Skin epidermis (tissue), 12 donors: ENCODE measurements at regions not wholly inside any gene's neighbourhood (a gene's known extent, or its start where the extent isn't known, plus 50 kb on each side); places are given as distances from the start of the nearest gene placed in this dataset.
"Not testable (repeated sequence)": the region's sequence is repeated elsewhere in the genome, so short reads cannot be mapped to it uniquely, and the experiment has no call there.

ENCODE experiments used
- H3K27ac ChIP-seq, 21 experiments: fragments of 200-600 bp; sonication (generic) in 11 of 21; one replicate each; pipeline ENCODE4 v1.5.0; 2020; ENCODE audit warnings: mild to moderate bottlenecking in 3 of 21, inconsistent platforms in 2 of 21, moderate library complexity in 2 of 21
- H3K4me3 ChIP-seq, 7 experiments: fragments of 200-600 bp; sonication (generic) in 2 of 7; one replicate each; pipeline ENCODE4 v1.5.0; 2020; ENCODE audit warnings: inconsistent platforms in 2 of 7, mild to moderate bottlenecking in 2 of 7, moderate library complexity in 1 of 7

DNA sequence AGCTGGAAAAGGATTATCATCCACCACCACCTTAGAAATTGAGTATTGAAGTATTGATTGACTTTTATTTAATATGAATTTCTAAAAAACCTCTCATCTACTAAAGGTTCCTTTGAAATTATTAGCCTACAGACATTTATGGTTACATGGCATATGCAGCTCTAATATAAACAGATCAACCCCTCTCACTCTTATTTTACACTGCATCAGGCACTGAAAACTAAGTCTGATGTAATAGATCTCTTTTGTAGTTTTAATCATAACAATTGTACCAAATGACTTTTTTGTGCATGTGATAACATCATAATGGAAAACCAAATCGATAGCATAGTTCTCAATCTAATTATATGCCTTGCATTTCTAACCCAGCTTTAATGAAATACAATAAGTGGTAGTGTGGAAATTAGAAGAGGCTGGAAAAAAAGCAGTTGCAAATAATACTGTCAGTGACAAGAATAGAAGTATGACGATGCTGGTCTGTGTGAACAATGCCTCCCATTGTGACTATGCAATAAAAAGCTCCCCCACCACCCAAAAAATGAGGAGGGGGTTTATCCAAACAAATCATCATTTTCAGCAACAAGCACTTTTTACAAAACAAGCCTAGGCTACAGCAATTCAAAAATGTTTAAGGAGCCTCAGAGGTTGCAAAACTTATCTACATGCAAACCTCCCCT is 426.5 kb upstream of the NFIA start:
- Histone ChIP-seq H3K4me3 (no peak overlapping the region), H3K27ac (no peak overlapping the region)

DNA sequence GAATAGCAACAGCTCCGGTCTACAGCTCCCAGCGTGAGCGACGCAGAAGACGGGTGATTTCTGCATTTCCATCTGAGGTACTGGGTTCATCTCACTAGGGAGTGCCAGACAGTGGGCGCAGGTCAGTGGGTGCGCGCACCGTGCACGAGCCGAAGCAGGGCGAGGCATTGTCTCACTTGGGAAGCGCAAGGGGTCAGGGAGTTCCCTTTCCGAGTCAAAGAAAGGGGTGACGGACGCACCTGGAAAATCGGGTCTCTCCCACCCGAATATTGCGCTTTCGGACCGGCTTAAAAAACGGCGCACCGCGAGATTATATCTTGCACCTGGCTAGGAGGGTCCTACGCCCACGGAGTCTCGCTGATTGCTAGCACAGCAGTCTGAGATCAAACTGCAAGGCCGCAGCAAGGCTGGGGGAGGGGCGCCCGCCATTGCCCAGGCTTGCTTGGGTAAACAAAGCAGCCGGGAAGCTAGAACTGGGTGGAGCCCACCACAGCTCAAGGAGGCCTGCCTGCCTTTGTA is 442.3 kb upstream of the NFIA start:
- peak overlapping the region in 1 of 21 experiments; percentile 21 for H3K27ac ChIP-seq
- not testable (repeated sequence) for H3K4me3 ChIP-seq

GRCh38 chr1:60639287-60639686 is 443.1 kb upstream of the NFIA start:
- H3K27ac ChIP-seq = no peak overlapping the region
- H3K4me3 ChIP-seq = no peak overlapping the region

DNA sequence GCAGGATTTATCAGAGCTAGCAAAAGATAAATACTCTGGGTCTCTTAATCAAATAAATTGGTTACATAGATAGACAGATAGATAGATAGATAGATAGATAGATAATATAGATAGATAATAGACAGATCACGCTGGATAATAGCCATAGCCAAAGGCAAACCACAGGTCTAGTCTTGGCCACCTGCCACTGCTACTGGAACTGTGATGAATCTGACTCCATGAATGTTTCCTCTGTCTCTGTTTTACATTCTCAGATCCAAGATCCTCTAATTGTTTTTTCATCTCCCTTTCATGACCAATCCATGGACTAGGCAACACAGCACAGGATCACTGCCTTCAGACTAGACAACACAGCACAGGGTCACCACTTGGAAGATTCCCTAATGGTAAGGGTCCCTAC is 444.7 kb upstream of the NFIA start:
- H3K27ac ChIP-seq = no peak overlapping the region
- no peak overlapping the region for H3K4me3 ChIP-seq

GRCh38 chr1:60636946-60637345 is 445.4 kb upstream of the NFIA start:
- Histone ChIP-seq H3K4me3 (no peak overlapping the region), H3K27ac (no peak overlapping the region)

GRCh38 chr1:60634106-60634505 is 448.3 kb upstream of the NFIA start:
- no peak overlapping the region for H3K27ac ChIP-seq
- no peak overlapping the region for H3K4me3 ChIP-seq

DNA sequence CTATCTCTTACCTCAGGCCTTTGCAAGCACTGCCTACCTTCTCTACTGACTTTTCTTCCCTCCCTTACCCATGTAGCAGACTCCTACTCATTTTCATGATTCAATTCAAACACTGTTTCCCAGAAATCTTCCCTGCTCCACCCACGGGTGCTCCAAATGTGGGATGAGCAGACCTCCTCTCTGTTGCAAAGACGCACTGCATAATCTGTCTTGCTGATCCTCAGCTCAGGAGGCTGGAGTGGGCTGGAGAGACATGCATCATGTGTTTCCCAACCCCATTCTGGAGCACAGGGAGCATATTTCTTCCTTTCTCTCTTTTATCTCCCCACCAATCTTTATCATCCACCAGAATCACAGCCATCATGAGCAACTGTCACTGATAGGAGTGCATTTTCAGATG is 459.9 kb upstream of the NFIA start:
- Histone ChIP-seq H3K4me3 (no peak overlapping the region), H3K27ac (no peak overlapping the region)

GRCh38 chr1:60621368-60621851 is 461.0 kb upstream of the NFIA start:
- no peak overlapping the region for H3K4me3 ChIP-seq
- H3K27ac ChIP-seq = no peak overlapping the region

GRCh38 chr1:60620087-60620486 is 462.3 kb upstream of the NFIA start:
- Histone ChIP-seq H3K27ac (no peak overlapping the region), H3K4me3 (no peak overlapping the region)

DNA sequence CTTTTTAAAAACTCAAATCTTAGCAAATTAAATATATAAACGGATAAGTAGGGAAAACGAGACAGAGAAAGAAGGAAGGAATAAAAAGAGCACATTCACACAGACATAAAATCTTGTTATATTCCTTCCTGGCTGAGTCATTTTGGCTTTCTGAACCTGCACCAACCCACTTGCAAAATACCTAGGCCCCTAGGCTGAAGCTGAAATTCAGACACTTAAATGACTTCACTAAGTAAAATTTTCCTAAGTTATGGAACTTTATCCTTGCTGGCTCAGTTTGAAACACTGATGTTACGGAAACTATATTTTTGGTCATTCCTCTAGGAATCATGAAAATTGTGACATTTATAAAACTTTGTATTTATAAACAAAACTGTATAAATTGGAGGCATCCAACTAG is 462.8 kb upstream of the NFIA start:
- Histone ChIP-seq H3K27ac (no peak overlapping the region), H3K4me3 (no peak overlapping the region)

GRCh38 chr1:60615666-60616065 is 466.7 kb upstream of the NFIA start:
- no peak overlapping the region for H3K4me3 ChIP-seq

DNA sequence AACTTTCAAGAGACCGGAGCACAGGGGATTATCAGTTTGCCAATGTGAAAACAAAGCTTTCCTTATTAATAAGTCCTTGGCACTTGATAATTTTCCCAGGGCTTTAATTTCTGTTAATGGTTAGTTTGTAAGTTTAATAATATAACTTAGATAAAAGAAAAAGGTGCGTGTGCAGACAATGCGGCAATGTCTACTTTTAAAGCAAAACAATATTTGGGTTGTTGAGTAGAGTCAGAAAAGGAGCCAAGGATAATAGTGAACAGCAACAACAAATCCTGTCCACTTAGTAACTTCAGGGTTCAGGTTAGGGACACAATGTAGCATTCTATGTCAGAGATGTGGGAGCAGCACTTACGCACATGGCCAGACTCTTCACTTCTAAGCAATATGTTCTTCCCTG is 469.6 kb upstream of the NFIA start:
- no peak overlapping the region for H3K4me3 ChIP-seq
- no peak overlapping the region for H3K27ac ChIP-seq

More at GRCh38 chr1:60615666-60616065, 466.7 kb upstream of the NFIA start:
- no peak overlapping the region for H3K27ac ChIP-seq

GRCh38 chr1:60606921-60607320 is 475.4 kb upstream of the NFIA start:
- not testable (repeated sequence) for H3K4me3 ChIP-seq, H3K27ac ChIP-seq

GRCh38 chr1:60600532-60600931 is 481.8 kb upstream of the NFIA start:
- Histone ChIP-seq H3K27ac (no peak overlapping the region), H3K4me3 (no peak overlapping the region)

GRCh38 chr1:60599574-60599973 is 482.8 kb upstream of the NFIA start:
- H3K27ac ChIP-seq = no peak overlapping the region

GRCh38 chr1:60598041-60598910 is 484.1 kb upstream of the NFIA start:
- no peak overlapping the region for H3K4me3 ChIP-seq

More at GRCh38 chr1:60599574-60599973, 482.8 kb upstream of the NFIA start:
- no peak overlapping the region for H3K4me3 ChIP-seq

GRCh38 chr1:60596791-60597750 is 485.3 kb upstream of the NFIA start:
- no peak overlapping the region for H3K4me3 ChIP-seq
- H3K27ac ChIP-seq = no peak overlapping the region

More at GRCh38 chr1:60598041-60598910, 484.1 kb upstream of the NFIA start:
- no peak overlapping the region for H3K27ac ChIP-seq

DNA sequence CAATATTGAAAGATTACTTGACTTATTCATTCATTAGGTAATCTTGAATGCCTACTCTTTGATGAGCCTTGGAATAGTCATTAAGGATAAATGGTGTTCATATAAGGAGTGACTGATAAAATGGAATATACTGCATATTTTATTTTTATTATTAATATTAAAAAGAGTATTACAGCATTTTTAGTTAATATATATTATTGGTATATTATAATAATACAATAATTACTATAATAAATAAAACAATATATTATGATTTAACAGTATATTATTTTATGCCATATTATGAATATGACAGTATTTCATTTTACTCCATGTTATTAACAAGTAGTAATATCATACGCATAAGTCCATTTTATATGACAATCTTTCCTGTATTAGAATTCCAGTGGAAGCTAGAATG is 490.8 kb upstream of the NFIA start:
- no peak overlapping the region for H3K4me3 ChIP-seq

DNA sequence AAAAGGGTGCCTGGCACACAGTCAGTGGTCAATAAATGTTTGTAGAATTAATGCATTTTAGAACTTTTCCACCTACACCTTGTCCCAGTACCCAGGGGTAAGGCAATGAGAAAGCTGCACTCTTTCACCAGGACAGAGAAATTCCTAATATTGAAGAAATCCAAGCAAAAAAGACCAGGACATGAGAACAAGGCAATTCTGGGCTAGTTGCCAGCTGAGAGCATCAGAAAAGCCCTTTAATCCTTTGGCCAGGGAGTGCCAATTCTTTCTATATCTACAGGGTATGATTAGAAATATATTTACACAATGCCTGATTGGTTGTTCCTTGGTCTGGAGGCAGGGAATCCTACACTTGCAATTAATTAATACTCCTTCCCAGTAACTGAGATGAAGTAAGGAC is 492.4 kb upstream of the NFIA start:
- Histone ChIP-seq H3K27ac (no peak overlapping the region), H3K4me3 (no peak overlapping the region)

More for the DNA sequence above, 490.8 kb upstream of the NFIA start:
- H3K27ac ChIP-seq = no peak overlapping the region
